GM12878 (cell line): ENCODE measurements at regions not wholly inside any gene's neighbourhood (a gene's known extent, or its start where the extent isn't known, plus 50 kb on each side); places are given as distances from the start of the nearest gene placed in this dataset.

ENCODE experiments used
- ASH2L ChIP-seq: fragments of 300-600, 200-600 bp; sonication (generic); IDR thresholded peaks from 2 replicates; pipeline ENCODE4 v1.6.1; 2017; ENCODE audit warnings: low read depth, mild to moderate bottlenecking, borderline replicate concordance
- BACH1 ChIP-seq: fragments of 450-650 bp; IDR thresholded peaks from 2 replicates; pipeline ENCODE4 v1.6.1; 2017; ENCODE audit warnings: mild to moderate bottlenecking, borderline replicate concordance
- DPF2 ChIP-seq: fragments of 450-650 bp; IDR thresholded peaks from 2 replicates; pipeline ENCODE4 v1.6.1; 2017; ENCODE audit warnings: mild to moderate bottlenecking
- EP300 ChIP-seq, 2 experiments: fragments of 150-350 bp in 1 of 2; IDR thresholded peaks; 2 replicates each; pipeline ENCODE4 v1.6.1; 2011 to 2012; ENCODE audit warnings: low read depth in 2 of 2, low read length in 2 of 2, borderline replicate concordance in 1 of 2, improper control_type of control experiment in 1 of 2, inconsistent platforms in 1 of 2; ENCODE audit not compliant: control insufficient read depth in 1 of 2
- EZH2 ChIP-seq: IDR thresholded peaks from 2 replicates; pipeline ENCODE4 v1.6.1; 2012; ENCODE audit warnings: low read depth, mild to moderate bottlenecking, control low read depth, inconsistent platforms, low read length, borderline replicate concordance; ENCODE audit not compliant: control insufficient read depth
- FOXM1 ChIP-seq: IDR thresholded peaks from 2 replicates; pipeline ENCODE4 v1.6.1; 2012; ENCODE audit warnings: low read depth, mild to moderate bottlenecking, inconsistent platforms, low read length, moderate library complexity
- POLR2A ChIP-seq: IDR thresholded peaks from 2 replicates; pipeline ENCODE4 v1.6.1; 2011; ENCODE audit warnings: low read depth, mild to moderate bottlenecking, low read length
- SIN3A ChIP-seq: IDR thresholded peaks from 2 replicates; pipeline ENCODE4 v1.6.1; 2012; ENCODE audit warnings: low read depth, low read length, improper control_type of control experiment
- ZNF384 ChIP-seq: IDR thresholded peaks from 2 replicates; pipeline ENCODE4 v1.6.1; 2012; ENCODE audit warnings: low read depth, mild to moderate bottlenecking, low read length, improper control_type of control experiment, borderline replicate concordance
- ZZZ3 ChIP-seq: IDR thresholded peaks from 2 replicates; pipeline ENCODE4 v1.6.1; 2011; ENCODE audit warnings: low read depth; ENCODE audit not compliant: control insufficient read depth, insufficient read length
- TF ChIP-seq, protein P1 (sequence below), 3 experiments: IDR thresholded peaks in 2 of 3; conservative IDR thresholded peaks in 1 of 3; 2 replicates each; pipeline ENCODE4 v1.5.1; 2011; ENCODE audit warnings: low read depth in 3 of 3, low read length in 3 of 3, mild to moderate bottlenecking in 3 of 3, control low read depth in 2 of 3, moderate library complexity in 2 of 3, inconsistent platforms in 1 of 3, mixed read lengths in 1 of 3; ENCODE audit not compliant: control insufficient read depth in 2 of 3, insufficient read depth in 1 of 3; ENCODE audit errors: extremely low read depth in 1 of 3
- TF ChIP-seq, protein P2 (sequence below): fragments of 450-650 bp; IDR thresholded peaks from 2 replicates; pipeline ENCODE4 v1.6.1; 2014; ENCODE audit warnings: mild to moderate bottlenecking
- TF ChIP-seq, protein P3 (sequence below): fragments of 450-650 bp; IDR thresholded peaks from 2 replicates; pipeline ENCODE4 v1.6.1; 2017; ENCODE audit warnings: borderline replicate concordance

DNA sequence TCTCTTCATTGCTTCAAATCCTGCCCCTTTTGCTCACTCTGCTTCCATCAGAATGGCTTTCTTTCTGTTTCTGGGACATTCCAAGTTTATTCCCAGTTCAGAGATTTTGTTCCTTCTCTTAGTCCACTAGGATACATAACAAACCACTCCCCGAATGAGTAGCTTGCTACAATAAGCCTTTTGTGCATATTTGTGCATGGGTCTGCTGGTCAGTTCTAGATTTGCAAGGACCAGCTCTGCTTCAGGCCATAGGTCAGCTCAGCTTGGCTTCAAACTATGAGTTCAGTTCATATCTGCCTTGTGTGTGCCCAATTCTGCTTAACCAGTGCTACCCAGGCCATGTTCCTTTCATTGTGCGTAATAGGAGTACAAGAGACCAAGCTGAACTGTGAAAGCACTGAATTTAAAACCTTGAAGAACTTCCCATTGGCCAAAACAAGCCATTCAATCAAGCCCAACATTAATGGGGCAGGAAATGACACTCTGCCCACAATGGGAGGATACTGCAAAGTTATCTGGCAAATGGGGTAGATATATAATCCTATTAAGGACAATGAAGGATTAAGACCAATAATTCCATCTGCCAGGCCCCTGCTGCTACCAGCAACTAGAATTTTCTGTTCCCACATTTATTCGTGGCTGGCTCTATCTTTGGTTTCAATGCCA is 328.8 kb downstream of the PRELID2 start:
- no peak for TF ChIP-seq ZNF384
- TF ChIP-seq, protein P1, sequence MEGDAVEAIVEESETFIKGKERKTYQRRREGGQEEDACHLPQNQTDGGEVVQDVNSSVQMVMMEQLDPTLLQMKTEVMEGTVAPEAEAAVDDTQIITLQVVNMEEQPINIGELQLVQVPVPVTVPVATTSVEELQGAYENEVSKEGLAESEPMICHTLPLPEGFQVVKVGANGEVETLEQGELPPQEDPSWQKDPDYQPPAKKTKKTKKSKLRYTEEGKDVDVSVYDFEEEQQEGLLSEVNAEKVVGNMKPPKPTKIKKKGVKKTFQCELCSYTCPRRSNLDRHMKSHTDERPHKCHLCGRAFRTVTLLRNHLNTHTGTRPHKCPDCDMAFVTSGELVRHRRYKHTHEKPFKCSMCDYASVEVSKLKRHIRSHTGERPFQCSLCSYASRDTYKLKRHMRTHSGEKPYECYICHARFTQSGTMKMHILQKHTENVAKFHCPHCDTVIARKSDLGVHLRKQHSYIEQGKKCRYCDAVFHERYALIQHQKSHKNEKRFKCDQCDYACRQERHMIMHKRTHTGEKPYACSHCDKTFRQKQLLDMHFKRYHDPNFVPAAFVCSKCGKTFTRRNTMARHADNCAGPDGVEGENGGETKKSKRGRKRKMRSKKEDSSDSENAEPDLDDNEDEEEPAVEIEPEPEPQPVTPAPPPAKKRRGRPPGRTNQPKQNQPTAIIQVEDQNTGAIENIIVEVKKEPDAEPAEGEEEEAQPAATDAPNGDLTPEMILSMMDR (IDR thresholded peaks at IDR 0.05 in 2 of 3, conservative IDR thresholded peaks at IDR 0.05 in 1 of 3; ENCODE audit: control insufficient read depth in 2 of 3, extremely low read depth in 1 of 3, insufficient read depth in 1 of 3, low read depth in 3 of 3, low read length in 3 of 3) = no peak
- TF ChIP-seq POLR2A = no peak
- no peak for TF ChIP-seq SIN3A
- TF ChIP-seq ASH2L = no peak
- TF ChIP-seq, protein P2, sequence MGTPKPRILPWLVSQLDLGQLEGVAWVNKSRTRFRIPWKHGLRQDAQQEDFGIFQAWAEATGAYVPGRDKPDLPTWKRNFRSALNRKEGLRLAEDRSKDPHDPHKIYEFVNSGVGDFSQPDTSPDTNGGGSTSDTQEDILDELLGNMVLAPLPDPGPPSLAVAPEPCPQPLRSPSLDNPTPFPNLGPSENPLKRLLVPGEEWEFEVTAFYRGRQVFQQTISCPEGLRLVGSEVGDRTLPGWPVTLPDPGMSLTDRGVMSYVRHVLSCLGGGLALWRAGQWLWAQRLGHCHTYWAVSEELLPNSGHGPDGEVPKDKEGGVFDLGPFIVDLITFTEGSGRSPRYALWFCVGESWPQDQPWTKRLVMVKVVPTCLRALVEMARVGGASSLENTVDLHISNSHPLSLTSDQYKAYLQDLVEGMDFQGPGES = no peak
- no peak for TF ChIP-seq BACH1
- no peak for TF ChIP-seq EZH2
- TF ChIP-seq DPF2 = no peak
- TF ChIP-seq, protein P3, sequence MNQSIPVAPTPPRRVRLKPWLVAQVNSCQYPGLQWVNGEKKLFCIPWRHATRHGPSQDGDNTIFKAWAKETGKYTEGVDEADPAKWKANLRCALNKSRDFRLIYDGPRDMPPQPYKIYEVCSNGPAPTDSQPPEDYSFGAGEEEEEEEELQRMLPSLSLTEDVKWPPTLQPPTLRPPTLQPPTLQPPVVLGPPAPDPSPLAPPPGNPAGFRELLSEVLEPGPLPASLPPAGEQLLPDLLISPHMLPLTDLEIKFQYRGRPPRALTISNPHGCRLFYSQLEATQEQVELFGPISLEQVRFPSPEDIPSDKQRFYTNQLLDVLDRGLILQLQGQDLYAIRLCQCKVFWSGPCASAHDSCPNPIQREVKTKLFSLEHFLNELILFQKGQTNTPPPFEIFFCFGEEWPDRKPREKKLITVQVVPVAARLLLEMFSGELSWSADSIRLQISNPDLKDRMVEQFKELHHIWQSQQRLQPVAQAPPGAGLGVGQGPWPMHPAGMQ = no peak
- TF ChIP-seq ZZZ3 = no peak
- TF ChIP-seq EP300 (IDR thresholded peaks at IDR 0.05; ENCODE audit: borderline replicate concordance in 1 of 2, control insufficient read depth in 1 of 2, low read depth in 2 of 2, low read length in 2 of 2) = no peak
- no peak for TF ChIP-seq FOXM1
